Activated CD4-positive, alpha-beta T cell treated with anti-CD3 and anti-CD28 coated beads for 24 hours (primary cell): ENCODE measurements at regions not wholly inside any gene's neighbourhood (a gene's known extent, or its start where the extent isn't known, plus 50 kb on each side); places are given as distances from the start of the nearest gene placed in this dataset.

ENCODE experiments used
- DNase-seq, 2 donors: peaks; one replicate each; pipeline ENCODE4 v3.0.0-alpha.2; 2020; ENCODE audit warnings: low read depth in 2 of 2

GRCh38 chr13:76446191-76446590 is 440.0 kb downstream of the KCTD12 start:
- no peak for DNase-seq

- no peak for DNase-seq
These were observed 445.6 kb downstream of the KCTD12 start for GRCh38 chr13:76440568-76440967.

- no peak for DNase-seq
These were observed 446.7 kb downstream of the KCTD12 start for GRCh38 chr13:76439546-76439945.

GRCh38 chr13:76438050-76438449 is 448.2 kb downstream of the KCTD12 start:
- no peak for DNase-seq

DNA sequence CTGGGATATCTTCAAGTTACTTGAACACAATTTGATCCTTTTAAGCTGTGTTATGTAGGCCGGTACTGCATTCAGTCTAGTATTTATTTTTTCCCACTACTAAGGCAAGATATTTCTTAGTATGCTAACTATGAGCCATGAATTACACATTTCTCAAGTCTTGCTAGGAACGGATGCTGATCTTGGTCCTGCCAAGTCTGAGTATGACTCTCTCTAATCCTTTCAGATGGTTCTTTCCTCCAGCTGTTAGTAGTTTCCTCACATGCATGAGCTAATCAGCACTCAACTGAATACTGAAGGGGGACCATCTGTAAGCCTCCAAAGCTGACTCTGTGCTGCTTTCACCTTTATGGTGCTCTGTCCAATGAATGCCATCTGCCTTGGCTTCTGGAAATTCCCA is 460.3 kb downstream of the KCTD12 start:
- DNase-seq = no peak

DNA sequence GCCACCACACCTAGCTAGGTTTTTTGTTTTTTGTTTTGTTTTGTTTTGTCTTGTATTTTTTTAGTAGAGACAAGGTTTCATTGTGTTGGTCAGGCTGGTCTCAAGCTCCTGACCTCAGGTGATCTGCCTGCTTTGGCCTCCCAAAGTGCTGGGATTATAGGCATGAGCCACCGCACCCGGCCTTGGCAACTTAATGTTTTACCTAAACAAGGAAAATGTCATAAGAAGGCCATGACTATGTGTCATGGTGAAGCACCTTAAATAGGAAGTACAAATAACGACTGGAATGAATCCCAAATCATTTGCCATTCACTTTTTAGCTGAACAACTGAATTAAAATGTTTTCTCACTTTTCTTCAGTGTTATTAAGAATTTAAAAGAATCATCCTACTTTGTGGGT is 465.2 kb downstream of the KCTD12 start:
- no peak for DNase-seq

- DNase-seq = no peak
These were observed 467.8 kb downstream of the KCTD12 start for GRCh38 chr13:76418404-76418803.

DNA sequence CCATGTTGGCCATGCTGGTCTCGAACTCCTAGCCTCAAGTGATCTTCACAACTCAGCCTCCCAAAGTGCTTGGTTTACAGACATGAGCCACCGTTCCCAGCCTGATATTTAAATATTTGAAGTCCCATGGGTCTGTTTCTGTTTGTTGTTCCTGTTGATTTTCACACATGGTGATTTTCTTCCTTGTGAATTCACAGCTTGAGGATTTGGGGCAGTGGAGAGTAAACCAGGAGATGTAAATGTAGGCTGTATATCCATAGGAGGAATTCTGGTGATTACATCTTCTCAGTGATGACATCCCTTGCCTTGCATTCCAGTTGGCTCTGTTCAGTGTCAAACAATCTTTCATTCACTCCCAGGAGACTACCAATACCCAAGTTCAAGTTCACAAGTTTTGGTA is 471.9 kb downstream of the KCTD12 start:
- no peak for DNase-seq

- no peak for DNase-seq
These were observed 480.0 kb downstream of the KCTD12 start for GRCh38 chr13:76406243-76406642.

GRCh38 chr13:76398425-76398824 is 487.8 kb downstream of the KCTD12 start:
- no peak for DNase-seq

DNA sequence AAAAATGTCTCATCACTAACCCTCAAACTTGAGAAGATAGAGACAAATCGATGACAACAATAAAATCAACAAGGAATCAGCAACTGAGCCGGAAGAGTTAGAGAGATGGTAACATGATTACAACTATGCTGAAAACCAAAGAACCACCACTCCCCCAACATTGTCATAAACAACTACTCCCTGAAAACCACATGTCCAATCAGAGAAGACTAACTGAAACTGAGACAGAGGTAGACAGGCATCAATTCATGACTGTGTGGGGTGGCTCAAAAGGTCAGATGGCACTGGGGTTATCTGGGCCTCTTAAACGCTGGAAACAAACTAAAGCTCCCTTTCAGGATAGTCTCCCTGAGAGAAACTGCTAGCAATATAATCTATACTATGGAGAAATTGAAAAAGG is 488.8 kb downstream of the KCTD12 start:
- DNase-seq = no peak

DNA sequence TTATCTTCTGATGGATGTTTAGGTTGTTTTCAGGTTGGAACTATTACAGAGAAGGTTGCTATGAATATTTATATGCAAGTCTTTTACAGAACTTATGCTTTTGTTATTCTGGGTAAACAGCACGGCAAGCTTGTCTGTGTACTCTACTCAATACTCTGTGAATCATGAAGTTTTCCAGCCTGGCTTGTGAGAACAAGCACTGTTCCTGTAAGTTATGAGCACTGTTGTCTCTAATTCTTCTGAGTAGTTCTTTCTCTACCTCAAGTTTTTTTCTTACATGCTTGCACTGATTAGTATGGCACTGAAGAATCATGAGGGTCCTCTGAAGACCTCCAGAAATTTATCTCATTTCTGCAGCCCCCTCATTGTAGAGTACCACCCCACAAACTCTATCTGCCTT is 496.9 kb downstream of the KCTD12 start:
- DNase-seq = no peak

- DNase-seq = no peak
These were observed 498.6 kb downstream of the KCTD12 start for GRCh38 chr13:76387566-76387965.

DNA sequence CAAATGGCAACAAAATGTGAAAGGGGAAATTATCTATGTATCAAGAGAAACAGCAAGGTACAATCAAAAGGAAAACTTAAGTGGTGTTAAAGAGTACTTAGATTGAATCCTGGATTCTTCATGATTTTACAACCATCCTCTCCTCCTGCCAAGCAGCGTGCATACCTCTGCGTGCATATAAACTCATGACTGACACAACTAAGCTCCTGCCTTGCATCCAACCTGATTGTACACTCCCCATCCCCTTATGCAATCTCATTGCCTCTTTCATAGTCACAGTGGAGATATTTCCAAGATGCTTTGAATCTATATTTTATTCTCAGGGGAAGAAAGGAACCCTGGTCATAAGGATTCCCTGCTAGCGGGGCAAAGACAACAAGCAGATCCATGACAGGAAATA is 499.9 kb downstream of the KCTD12 start:
- DNase-seq = no peak

DNA sequence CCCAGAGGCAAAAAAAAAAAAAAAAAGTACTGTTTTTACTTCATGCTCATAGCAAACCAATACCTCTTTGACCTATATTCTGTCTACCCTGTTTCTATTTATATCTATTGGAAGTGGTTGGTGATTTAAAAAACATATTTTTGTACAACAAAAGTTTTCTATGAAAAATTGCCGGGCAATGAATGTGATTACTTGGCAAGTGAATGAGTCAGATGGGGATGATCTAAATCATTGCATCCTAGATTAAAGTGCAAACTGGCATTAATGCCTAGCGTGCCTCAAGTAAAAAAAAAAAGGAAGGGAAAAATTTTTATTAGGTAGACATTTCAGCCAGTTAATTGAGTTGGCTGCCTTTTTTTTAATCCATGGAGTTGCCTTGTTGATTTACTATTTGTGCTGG is 500.6 kb downstream of the KCTD12 start:
- DNase-seq = no peak

GRCh38 chr13:76383676-76384461 is 502.3 kb downstream of the KCTD12 start:
- no peak for DNase-seq

- no peak for DNase-seq
These were observed 505.6 kb downstream of the KCTD12 start for GRCh38 chr13:76380446-76381065.

- no peak for DNase-seq
These were observed 506.7 kb downstream of the KCTD12 start for GRCh38 chr13:76379341-76380105.

DNA sequence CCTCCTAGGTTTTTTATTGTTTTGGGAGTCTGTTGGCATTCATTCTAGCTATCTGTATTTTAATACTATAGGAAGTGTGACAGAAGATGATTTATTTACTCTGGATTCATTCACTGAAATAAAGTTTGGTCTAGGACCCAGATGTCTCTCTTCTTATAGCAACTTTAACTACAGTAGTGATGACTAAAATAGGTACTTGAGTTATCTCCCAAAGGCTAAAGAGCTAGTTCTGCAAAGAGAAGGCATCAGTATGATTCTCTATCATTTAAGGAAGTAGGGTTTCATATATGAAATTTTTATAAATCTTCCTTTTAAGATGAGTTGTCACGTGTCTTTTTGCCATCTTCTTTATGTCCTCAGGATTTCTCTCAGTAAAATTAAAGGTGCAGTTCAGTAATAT is 507.4 kb downstream of the KCTD12 start:
- DNase-seq = no peak

DNA sequence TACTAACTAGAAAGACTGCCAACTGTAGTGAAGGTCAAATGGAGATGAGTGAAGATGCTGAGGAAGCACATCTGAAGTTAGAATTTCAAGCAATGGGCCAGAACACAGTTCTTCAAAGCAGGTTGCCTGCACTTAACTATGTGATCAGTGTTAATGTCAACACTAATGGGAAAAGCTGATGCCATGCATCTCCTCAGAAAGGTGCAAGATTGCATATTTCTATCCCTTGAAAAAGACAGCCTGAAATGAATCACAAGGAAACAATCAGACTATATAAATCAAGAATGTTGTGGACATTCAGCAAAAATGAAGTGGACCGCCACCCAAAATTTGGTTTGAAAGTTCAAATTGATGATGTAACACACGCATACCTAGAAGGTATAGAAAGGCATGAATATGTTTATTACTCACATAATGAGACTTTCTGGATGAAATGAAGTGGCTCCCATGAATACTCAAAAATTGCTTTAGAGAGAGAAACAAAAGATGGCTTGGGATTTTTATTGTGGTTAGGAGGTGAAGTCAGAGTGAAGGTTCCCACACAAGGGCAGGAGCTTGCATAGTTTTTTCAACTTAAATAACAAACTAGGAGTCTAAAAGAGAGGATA is 522.4 kb downstream of the KCTD12 start:
- no peak for DNase-seq

DNA sequence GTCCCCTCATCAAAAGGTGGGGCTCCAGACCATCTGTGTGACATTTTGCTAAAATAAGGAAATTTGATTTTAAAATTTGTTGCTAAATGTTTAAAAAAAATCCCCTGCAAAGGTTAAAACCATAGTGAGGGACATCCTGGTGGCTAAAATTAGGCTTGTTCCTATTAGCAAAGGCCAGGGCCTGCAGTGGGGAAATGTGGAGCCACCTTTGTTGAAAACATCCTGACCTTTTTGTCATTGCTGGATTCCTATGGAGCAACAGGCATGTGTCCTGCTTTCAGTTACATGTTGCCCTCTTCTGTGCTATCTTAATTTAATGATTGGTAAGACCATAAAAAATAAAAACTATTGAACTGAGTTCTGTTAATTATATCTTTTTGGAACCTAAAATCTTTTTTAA is 524.3 kb downstream of the KCTD12 start:
- DNase-seq = no peak

GRCh38 chr13:76351541-76352229 is 534.5 kb downstream of the KCTD12 start:
- DNase-seq = no peak
